GM18867 (cell line): ENCODE measurements at regions not wholly inside any gene's neighbourhood (a gene's known extent, or its start where the extent isn't known, plus 50 kb on each side); places are given as distances from the start of the nearest gene placed in this dataset.

Experiments
- ATAC-seq: cut with Tn5 transposase; IDR thresholded peaks from one replicate; pipeline ENCODE4 v1.9.1; 2021; ENCODE audit warnings: mild to moderate bottlenecking, moderate library complexity; ENCODE audit not compliant: unreplicated experiment

GRCh38 chr5:74429495-74429894 is 211.0 kb downstream of the ENC1 start:
- no peak for ATAC-seq

DNA sequence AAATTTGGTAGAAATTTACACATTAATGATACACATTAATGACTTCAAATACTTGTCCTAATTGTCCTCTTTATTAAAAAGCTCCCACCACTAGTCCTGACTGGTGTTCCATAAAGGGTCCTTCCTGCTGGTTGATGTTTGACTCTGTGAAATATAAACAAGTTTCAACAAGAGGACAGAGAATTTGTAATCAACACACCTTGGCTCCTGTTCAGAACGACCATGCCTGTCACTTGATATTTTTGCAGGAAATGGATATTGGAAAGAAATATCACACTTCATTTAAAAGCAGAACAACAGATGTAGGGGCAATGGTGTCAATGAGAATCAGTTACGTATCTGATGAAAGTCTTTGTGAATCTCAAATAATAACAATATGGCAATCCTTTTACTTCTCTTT is 211.7 kb downstream of the ENC1 start:
- ATAC-seq: no peak

DNA sequence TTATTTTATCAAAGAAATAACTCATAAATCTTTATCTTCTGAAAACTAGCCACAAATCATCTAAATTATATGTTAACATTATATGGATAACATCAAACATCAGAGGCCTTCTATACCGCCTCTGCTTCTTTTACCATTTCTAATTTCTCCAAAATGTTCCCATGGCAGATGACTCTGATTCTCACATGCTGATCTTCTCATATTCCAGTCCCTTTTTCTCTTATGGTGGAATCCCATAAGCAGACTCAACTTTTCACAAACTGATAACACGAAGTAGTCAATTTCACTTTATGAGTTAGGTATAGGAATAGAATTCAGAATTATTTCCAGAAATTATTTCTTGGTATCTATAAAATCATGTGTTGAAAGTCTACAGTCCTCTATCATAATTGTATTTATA is 212.3 kb downstream of the ENC1 start:
- ATAC-seq: no peak

DNA sequence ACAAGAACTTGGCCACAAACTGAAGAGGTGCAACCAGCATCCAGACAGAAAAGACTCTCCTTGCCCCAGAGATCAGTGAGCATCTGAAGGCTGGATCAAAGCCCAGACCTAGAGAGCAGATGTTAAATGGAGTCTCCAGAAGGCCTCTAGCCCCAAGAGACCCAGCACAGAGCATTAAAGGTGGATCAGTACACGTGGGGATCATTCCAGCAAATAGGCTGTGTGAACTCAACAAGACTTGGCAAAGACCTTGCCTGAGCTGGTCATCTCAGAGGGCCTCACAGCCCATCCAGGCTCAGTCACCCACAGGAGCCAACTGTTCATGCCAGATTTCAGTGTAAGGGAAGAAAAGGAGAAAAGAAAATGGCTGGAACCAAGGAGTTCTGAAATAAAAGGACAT is 214.0 kb downstream of the ENC1 start:
- no peak for ATAC-seq

GRCh38 chr5:74424162-74424868 is 216.2 kb downstream of the ENC1 start:
- no peak for ATAC-seq

GRCh38 chr5:74423383-74423782 is 217.1 kb downstream of the ENC1 start:
- no peak for ATAC-seq

DNA sequence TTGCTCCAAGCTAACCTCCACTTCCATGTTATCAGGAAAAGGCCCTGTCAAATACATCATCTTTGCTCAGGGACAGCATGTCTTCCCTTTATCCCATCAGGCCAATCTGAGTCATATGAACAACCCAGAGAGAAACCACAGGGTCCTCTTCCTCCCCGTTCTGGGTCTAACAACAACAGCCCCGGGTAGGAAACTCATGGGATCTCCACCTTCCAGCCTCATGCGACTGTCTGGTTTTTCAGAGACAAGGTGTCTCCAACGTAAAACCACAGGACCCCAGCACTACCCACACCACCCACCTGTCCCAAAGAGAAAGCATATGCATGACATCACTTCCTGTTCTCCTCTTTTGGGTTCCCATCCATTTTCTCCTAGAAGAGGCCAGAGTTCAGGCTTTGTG is 217.9 kb downstream of the ENC1 start:
- ATAC-seq: no peak

DNA sequence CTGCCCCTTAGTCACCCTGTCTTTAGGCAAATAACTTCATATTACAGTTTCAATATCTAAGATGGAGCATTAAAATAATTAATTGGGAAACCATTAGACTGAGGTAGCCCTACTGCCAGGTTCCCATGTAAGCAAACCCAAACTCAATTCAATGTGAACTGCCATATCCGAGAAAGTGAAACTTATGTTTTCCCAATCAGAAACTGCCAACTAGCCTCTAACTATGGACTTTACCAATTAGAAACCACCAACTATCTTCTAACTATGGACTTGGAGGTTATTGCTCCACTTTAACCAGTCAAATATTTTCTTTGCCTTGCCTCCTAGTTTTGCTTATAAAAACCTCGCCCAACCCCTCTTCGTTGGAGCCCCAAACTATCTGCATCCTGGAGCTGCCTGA is 218.5 kb downstream of the ENC1 start:
- no peak for ATAC-seq

DNA sequence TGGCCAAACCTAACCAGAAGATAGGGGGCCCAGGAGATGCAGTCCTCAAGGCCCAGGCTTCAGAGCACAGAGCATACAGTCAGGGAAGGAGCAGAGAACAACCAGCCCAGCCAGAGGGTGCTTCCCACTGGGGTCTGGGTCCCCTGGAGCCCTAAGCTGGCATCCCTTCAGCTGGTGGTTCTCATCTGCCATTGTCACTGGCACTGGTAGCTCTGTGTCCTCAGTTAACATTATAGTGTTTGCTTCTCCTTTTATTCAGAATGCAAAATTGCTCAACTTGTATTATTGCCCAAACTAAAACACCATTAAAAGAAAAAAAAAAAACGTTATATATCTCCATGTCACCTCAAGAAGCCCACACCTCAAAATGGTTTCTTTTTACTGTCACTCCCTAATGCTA is 219.2 kb downstream of the ENC1 start:
- ATAC-seq: no peak

DNA sequence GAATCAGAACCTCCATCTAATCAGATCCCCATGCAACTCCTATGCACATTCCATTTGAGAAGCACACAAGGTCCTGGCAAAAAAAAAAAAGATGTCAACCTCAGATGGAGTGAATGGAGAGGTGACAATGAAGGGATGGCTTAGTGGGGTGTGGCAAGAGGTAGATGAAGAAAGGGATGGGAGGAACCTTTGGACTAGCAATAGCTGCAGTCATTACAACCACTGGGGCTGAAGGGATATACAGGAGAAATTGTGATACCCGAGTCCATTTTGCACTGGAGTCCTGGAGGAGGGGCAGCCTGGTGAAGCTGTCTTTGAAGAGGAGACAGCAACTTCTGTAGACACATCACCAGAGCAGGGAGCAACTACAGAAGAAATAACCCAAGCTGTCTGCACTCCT is 219.6 kb downstream of the ENC1 start:
- no peak for ATAC-seq

DNA sequence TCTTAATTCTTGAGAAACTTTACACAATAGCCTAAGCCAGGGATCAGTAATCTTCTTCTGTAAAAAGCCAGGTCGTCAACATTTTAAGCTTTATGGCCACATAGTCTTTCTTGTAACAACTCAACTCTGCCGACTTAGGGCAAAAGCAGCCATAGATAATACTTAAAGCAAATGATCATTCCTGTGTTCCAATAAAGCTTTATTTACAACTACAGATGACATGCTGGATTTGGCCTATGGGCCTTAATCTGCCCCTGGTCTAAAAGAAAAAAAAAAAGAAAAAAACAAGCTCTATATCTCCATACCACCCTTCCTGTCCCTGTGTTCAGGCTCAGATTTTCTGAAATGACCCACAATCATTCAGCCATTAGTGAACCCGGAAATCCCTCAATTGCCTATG is 220.3 kb downstream of the ENC1 start:
- no peak for ATAC-seq

DNA sequence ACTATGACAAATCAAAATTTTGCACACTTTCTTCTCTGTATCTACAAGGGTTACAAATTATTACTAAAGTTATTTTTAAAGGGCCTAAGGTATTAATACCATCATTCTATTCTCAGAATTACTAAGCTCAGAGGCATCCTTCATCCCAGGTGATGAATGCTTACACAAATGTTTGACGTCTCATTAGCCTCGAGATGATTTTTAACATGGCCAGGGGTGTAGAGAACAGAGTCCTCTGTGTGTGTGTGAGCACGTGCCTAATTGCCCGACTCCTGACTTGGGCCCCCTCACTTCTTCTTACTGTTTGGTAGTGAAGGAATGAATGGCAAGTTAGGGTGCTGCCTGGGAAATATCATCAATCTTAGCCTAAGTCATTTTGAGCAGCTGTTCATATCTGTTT is 221.1 kb downstream of the ENC1 start:
- ATAC-seq: no peak

- ATAC-seq: no peak
Measured at GRCh38 chr5:74418709-74419108, 221.8 kb downstream of the ENC1 start.

DNA sequence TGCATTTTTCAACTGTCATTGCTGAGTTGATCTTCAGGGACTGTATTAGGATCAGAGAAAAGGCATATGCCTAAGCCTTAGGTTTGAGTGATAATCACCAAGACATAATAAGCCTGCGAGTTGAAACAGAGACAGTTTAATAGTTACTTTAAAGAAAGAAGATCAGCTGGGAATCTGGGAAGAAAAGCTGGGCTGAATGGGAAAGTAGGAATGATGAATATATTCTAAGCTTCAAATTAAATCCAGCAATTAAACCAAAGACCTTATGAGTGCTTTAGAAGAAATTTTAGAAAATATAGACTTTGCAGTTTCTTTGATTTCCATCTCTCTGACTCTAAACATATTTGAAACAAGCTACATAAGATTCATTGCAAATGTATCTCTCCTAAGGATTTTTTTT is 222.3 kb downstream of the ENC1 start:
- ATAC-seq: no peak

- ATAC-seq: no peak
Measured at GRCh38 chr5:74415695-74416102, 224.8 kb downstream of the ENC1 start.

GRCh38 chr5:74414228-74414627 is 226.3 kb downstream of the ENC1 start:
- no peak for ATAC-seq

- ATAC-seq: no peak
Measured at GRCh38 chr5:74413403-74414048, 227.0 kb downstream of the ENC1 start.

DNA sequence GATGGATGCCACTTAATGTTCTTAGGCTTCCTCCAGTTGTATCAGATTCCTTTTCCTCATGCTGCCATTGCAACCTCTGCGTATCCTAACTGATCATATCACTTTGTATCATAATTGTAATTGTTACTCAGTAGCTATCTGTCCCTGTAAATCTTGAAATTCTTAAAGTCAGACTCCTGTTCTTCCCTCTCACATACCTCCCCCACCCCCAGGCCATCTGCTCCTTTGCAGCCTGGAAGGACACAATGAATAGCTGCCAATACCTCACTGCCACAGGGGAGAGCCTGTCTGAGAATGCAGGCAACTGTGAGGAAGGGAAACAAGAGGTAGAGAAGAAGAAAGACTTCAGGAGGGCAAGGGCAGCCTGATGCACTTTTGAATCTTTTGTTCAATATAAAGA is 228.5 kb downstream of the ENC1 start:
- no peak for ATAC-seq

DNA sequence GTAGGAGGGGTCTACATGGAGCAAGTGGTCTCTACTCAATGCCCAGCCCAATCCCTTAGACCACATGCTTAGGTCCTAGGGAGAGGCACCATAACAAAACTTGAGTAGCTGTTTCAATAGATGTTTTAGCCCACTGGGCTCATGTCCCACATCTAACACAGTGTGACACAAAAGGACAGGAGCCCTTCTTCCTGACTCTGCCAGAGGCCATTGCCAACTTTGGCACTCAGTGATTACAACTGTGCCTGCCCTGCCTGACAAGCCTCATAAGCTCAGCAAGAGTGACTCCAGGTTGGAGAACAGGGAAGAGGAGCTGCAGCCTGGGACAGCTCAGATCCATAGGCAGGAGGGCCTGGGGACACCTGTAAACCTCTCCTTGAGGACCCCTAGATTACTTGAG is 230.8 kb downstream of the ENC1 start:
- no peak for ATAC-seq

GRCh38 chr5:74409166-74409706 is 231.3 kb downstream of the ENC1 start:
- no peak for ATAC-seq

- no peak for ATAC-seq
Measured at GRCh38 chr5:74408150-74409043, 232.1 kb downstream of the ENC1 start.

DNA sequence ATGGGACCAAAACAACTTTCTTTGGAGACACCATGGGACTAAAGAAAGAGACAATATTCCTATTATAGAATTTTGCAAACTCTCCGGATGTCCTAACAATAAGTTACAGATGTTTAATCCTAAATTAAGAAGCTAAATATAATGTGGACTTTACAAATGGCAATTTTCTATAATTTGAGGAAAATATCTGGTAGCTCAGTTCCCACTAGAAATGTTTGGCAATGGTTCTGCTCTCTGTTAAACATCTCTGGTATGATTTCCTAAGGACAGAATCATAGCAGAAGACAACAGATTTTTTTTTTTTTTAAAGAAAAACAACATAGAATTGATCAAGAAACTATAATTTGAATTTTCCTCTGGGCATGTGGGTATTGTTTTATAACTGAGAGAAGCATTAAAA is 232.8 kb downstream of the ENC1 start:
- ATAC-seq: no peak
